ENCODE measurements at regions not wholly inside any gene's neighbourhood (a gene's known extent, or its start where the extent isn't known, plus 50 kb on each side); places are given as distances from the start of the nearest gene placed in this dataset.

GRCh38 chr17:74152591-74153455 lies 50.7 kb upstream of the RPL38 start:
- CTCF ChIA-PET (ENCODE audit: low intra/inter-chr PET ratio), result no interaction called here
- Histone ChIP-seq H3K27ac (ENCODE audit: extremely low read depth, low read depth, low read length) (no peak overlapping the region), H3K9me1 (ENCODE audit: control insufficient read depth, insufficient read depth, low read length) (no peaks in the 10 kb centered on the region), H3K27me3 (ENCODE audit: control insufficient read depth in 2 of 2, insufficient read depth in 2 of 2, low read length in 2 of 2) (peaks cover 7 to 57% of the 10 kb centered on the region in 2 experiments; a peak in 4 of 5 replicates), H3K4me1 (replicated peaks in 1 of 2; ENCODE audit: control insufficient read depth in 2 of 2, insufficient read depth in 2 of 2, low read length in 2 of 2) (no peaks in the 10 kb centered on the region; a peak in 1 of 5 replicates), H4K20me1 (replicated peaks; ENCODE audit: control insufficient read depth, insufficient read depth, low read length) (no peaks in the 10 kb centered on the region; the same call in 1 of the 2 replicates), H3K4me3 (no peak overlapping the region), H3K9me3 (replicated peaks; ENCODE audit: control insufficient read depth, insufficient read depth, low read depth, low read length) (no peaks in the 10 kb centered on the region), H3K4me2 (ENCODE audit: insufficient read depth, low read length) (no peak overlapping the region), H3K36me3 (ENCODE audit: control insufficient read depth, insufficient read depth, low read length) (no peaks in the 10 kb centered on the region), H2AFZ (ENCODE audit: low read depth, low read length) (no peak overlapping the region), H3K79me2 (ENCODE audit: control insufficient read depth, insufficient read depth, low read length) (no peaks in the 10 kb centered on the region), H3K9ac (ENCODE audit: insufficient read depth in 1 of 2, low read depth in 2 of 2, low read length in 2 of 2) (no peak overlapping the region)
- FAIRE-seq (no peak), DNase-seq (ENCODE audit: extremely low read depth in 1 of 4, low spot score in 3 of 4) (no peak), ATAC-seq (no peak)
- in situ Hi-C loops (cut with MboI) (no loop called here), intact Hi-C loops (cut with micrococcal nuclease) (no loop called here)
- no TSS peak for BruUV-seq (replicated peaks)
- TF ChIP-seq MAFG (tag; conservative IDR thresholded peaks at IDR 0.05) (peak; percentile 56), KDM4B (IDR thresholded peaks at IDR 0.05; ENCODE audit: borderline replicate concordance in 2 of 2, low read depth in 1 of 2) (no peak), MEIS2 (IDR thresholded peaks at IDR 0.05; ENCODE audit: partially characterized antibody) (peak; percentile 32)
- TF ChIP-seq, protein P1, sequence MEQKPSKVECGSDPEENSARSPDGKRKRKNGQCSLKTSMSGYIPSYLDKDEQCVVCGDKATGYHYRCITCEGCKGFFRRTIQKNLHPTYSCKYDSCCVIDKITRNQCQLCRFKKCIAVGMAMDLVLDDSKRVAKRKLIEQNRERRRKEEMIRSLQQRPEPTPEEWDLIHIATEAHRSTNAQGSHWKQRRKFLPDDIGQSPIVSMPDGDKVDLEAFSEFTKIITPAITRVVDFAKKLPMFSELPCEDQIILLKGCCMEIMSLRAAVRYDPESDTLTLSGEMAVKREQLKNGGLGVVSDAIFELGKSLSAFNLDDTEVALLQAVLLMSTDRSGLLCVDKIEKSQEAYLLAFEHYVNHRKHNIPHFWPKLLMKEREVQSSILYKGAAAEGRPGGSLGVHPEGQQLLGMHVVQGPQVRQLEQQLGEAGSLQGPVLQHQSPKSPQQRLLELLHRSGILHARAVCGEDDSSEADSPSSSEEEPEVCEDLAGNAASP (IDR thresholded peaks at IDR 0.05), result no peak
- TF ChIP-seq, protein P2, sequence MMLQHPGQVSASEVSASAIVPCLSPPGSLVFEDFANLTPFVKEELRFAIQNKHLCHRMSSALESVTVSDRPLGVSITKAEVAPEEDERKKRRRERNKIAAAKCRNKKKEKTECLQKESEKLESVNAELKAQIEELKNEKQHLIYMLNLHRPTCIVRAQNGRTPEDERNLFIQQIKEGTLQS (IDR thresholded peaks at IDR 0.05), result 0 out of 2 replicates have a peak, but pooled peaks have one; percentile 8
- TF ChIP-seq, protein P2 (CRISPR knock-in tag; conservative IDR thresholded peaks at IDR 0.05), result no peak
- POLR2A ChIA-PET, result interaction anchor here (0.6 kb wide), 1 partner anchor 14 kb away, joined by 5 read pairs; no protein-coding TSS in a partner anchor
- under 1% methylated on average over 12 of the region's 12 CpGs for WGBS (ENCODE audit: insufficient coverage, low coverage, missing lambda C conversion rate)
